ENCODE measurements at regions not wholly inside any gene's neighbourhood (a gene's known extent, or its start where the extent isn't known, plus 50 kb on each side); places are given as distances from the start of the nearest gene placed in this dataset.
A peak's percentile ranks its signal among the peaks of the same experiment; 100 is the strongest.

- peak overlapping the region in 1 of 2 donors; percentile 62 for H3K27ac Mint-ChIP-seq
- under 1% methylated on average over 77 of the region's 82 CpGs for WGBS (ENCODE audit: insufficient coverage)
- DNase-seq (peak; percentile 54 to 83 (median 72)), ATAC-seq (replicated peaks in 1 of 4) (peak; percentile 81 to 90 (median 83))
- ChIA-PET CTCF (interaction anchor here in 1 of 2 donors (1.2 kb wide), 1 partner anchor 53 kb away, joined by 3 read pairs; no protein-coding TSS in a partner anchor), POLR2A (no interaction called here)
- no peaks in the 10 kb centered on the region for H3K9me3 Mint-ChIP-seq
- Histone ChIP-seq H3K36me3 (ENCODE audit: control insufficient read depth in 2 of 2, extremely low read depth in 1 of 2, insufficient read depth in 1 of 2, low read length in 1 of 2) (no peaks in the 10 kb centered on the region), H3K27ac (ENCODE audit: low read length) (no peak overlapping the region), H3K4me3 (ENCODE audit: control insufficient read depth in 1 of 2, extremely low read depth in 1 of 2, low read length in 1 of 2) (peak overlapping the region; percentile 88 to 96), H3K9me3 (no peaks in the 10 kb centered on the region), H3K27me3 (replicated peaks in 1 of 2; ENCODE audit: control insufficient read depth in 2 of 2, extremely low read depth in 1 of 2, insufficient read depth in 2 of 2, low read length in 1 of 2) (peaks cover 0 to 10% of the 10 kb centered on the region in 2 experiments), H3K4me1 (ENCODE audit: control insufficient read depth in 1 of 2, extremely low read depth in 1 of 2, insufficient read depth in 2 of 2, low read length in 2 of 2) (peaks cover 10 to 28% of the 10 kb centered on the region in 2 experiments)
- H3K36me3 Mint-ChIP-seq, result no peaks in the 10 kb centered on the region
- H3K4me1 Mint-ChIP-seq, result peaks cover 27 to 33% (median 28%) of the 10 kb centered on the region in 3 donors
- peaks cover 0 to 22% of the 10 kb centered on the region in 2 donors for H3K27me3 Mint-ChIP-seq
- H3K4me3 Mint-ChIP-seq, result peak overlapping the region; percentile 86 to 91 (median 91)
Observed at GRCh38 chr18:34976899-34977837, 64.0 kb upstream of the MAPRE2 start.

DNA sequence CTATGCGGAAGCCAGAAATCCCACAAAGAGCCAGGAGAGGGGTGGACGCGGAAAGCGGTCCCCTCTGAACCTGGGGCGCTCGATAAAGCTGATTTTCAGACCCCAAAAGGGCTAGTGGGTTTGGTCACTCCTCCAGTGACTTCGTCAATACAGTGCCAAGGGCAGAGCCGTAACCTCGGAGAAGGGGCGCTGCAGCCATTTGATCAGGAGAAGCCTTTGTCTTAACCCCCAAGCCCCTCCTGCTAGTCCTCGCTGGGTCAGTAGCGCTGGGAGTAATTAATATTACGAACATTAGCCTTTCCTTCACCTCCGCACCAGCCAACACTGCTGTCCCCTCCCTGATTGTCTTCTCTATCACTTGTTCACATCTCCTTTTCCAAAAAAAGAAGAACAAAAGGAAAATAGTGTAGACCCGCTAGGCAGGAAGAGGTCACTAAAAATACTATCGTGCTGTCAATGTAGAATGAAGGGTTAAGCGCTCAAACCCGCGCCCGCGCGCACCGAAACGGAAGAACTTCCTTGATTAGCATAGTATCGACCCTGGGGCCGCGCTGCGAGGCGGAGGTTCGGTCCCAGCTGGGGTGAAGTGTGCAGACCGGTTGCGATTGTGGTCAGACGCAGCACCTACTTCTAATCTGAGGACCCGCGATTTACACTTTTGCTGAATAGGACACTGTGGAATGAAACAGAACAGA is 63.2 kb upstream of the MAPRE2 start:
- H3K27ac ChIP-seq (ENCODE audit: low read length), result peak overlapping the region; percentile 10
- POLR2A ChIA-PET, result interaction anchor here in 1 of 2 donors (0.6 kb wide), 1 partner anchor 116 kb away, joined by 3 read pairs; no protein-coding TSS in a partner anchor
- H3K9me3 Mint-ChIP-seq, result no peaks in the 10 kb centered on the region
- H3K27me3 ChIP-seq (replicated peaks in 1 of 2; ENCODE audit: control insufficient read depth in 2 of 2, extremely low read depth in 1 of 2, insufficient read depth in 2 of 2, low read length in 1 of 2), result peaks cover 0 to 10% of the 10 kb centered on the region in 2 experiments
- peaks cover 0 to 22% of the 10 kb centered on the region in 2 donors for H3K27me3 Mint-ChIP-seq
- CTCF ChIA-PET, result interaction anchor here in 1 of 2 donors (0.9 to 1.4 kb wide), 3 partner anchors 52 to 261 kb away, joined by 3 to 4 read pairs (median 3); no protein-coding TSS in a partner anchor
- H3K4me3 ChIP-seq (ENCODE audit: control insufficient read depth in 1 of 2, extremely low read depth in 1 of 2, low read length in 1 of 2), result peak overlapping the region; percentile 88 to 96
- peak overlapping the region; percentile 69 to 70 for H3K27ac Mint-ChIP-seq
- no peaks in the 10 kb centered on the region for H3K36me3 Mint-ChIP-seq
- under 1% methylated on average over 29 of the region's 35 CpGs for WGBS (ENCODE audit: insufficient coverage)
- no peaks in the 10 kb centered on the region for H3K36me3 ChIP-seq (ENCODE audit: control insufficient read depth in 2 of 2, extremely low read depth in 1 of 2, insufficient read depth in 1 of 2, low read length in 1 of 2)
- peak in 3 of 4 experiments; percentile 13 to 17 (median 14) for ATAC-seq (replicated peaks in 1 of 4)
- peaks cover 10 to 28% of the 10 kb centered on the region in 2 experiments for H3K4me1 ChIP-seq (ENCODE audit: control insufficient read depth in 1 of 2, extremely low read depth in 1 of 2, insufficient read depth in 2 of 2, low read length in 2 of 2)
- no peaks in the 10 kb centered on the region for H3K9me3 ChIP-seq
- DNase-seq, result peak in 33 of 35 experiments; percentile 13 to 59 (median 36)
- peaks cover 27 to 33% (median 28%) of the 10 kb centered on the region in 3 donors for H3K4me1 Mint-ChIP-seq
- H3K4me3 Mint-ChIP-seq, result peak overlapping the region; percentile 86 to 91 (median 91)

DNA sequence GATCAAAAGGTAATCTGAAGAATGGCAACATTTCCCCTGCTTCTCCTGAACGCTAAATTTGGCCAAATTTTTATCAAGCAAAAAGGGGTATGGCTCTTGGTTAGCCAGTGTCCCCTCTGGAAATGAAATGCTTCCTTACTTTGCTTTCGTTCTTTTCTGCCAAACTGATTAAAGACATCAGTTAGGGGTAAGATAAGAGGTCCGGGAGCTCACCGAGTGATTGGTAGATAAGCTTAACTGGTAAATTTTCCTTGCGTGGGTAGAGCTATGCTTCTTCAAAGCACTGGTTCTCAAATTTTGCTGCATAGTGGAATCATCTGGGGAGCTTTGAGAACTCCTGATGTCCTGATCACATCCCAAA is 62.7 kb upstream of the MAPRE2 start:
- WGBS (ENCODE audit: insufficient coverage), result no CpG with 5 or more reads among the region's 5 CpGs
- peaks cover 0 to 17% of the 10 kb centered on the region in 2 donors for H3K27me3 Mint-ChIP-seq
- no peak for ATAC-seq (replicated peaks in 1 of 4)

DNA sequence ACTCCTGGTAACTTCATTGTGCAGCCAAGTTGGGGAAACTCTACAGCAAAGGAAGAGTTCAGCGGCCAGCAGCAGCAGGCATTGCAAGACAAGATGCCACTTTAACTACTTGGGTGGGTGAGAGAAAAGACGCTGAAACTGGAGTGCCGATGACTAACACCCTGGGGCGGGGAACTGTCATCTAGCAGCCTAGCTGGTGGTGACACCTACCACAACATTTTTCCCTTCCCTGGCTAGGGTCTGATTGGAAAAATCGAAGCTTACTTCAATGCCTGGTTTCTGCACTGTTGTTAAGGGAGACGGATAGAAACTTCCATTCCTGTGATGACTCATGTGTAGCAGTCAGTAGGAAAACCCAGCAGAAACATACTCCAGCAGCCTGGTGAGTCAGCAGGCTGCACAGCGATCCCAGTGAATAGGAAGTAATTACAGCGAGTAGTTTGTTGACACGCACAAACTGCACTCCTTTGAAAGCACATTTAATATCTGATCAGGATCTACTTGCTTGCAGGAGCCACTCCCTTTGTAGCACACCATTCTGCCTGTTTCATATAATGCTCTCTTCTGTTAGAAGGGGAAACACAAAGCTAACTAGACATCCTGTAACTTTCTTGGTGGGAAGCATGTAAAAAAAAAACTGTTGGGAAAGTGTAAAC is 62.1 kb upstream of the MAPRE2 start:
- Histone ChIP-seq H3K9me3 (no peaks in the 10 kb centered on the region), H3K27ac (ENCODE audit: low read length) (peak overlapping the region; percentile 10), H3K4me3 (ENCODE audit: control insufficient read depth in 1 of 2, extremely low read depth in 1 of 2, low read length in 1 of 2) (peak overlapping the region; percentile 88 to 96), H3K27me3 (replicated peaks in 1 of 2; ENCODE audit: control insufficient read depth in 2 of 2, extremely low read depth in 1 of 2, insufficient read depth in 2 of 2, low read length in 1 of 2) (peaks cover 0 to 10% of the 10 kb centered on the region in 2 experiments), H3K4me1 (ENCODE audit: control insufficient read depth in 1 of 2, extremely low read depth in 1 of 2, insufficient read depth in 2 of 2, low read length in 2 of 2) (peaks cover 10 to 28% of the 10 kb centered on the region in 2 experiments), H3K36me3 (ENCODE audit: control insufficient read depth in 2 of 2, extremely low read depth in 1 of 2, insufficient read depth in 1 of 2, low read length in 1 of 2) (no peaks in the 10 kb centered on the region)
- Mint-ChIP-seq H3K4me3 (peak overlapping the region; percentile 86 to 91 (median 91)), H3K9me3 (no peaks in the 10 kb centered on the region), H3K27me3 (peaks cover 0 to 14% of the 10 kb centered on the region in 2 donors), H3K4me1 (peaks cover 27 to 33% (median 28%) of the 10 kb centered on the region in 3 donors), H3K27ac (peak overlapping the region; percentile 69 to 70), H3K36me3 (no peaks in the 10 kb centered on the region)
- no CpG with 5 or more reads among the region's 9 CpGs for WGBS (ENCODE audit: insufficient coverage)
- ChIA-PET CTCF (interaction anchor here in 1 of 2 donors (0.9 to 1.4 kb wide), 2 partner anchors 51 to 260 kb away, joined by 3 to 4 read pairs; no protein-coding TSS in a partner anchor), POLR2A (no interaction called here)
- ATAC-seq (replicated peaks in 1 of 4), result peak; percentile 33 to 60 (median 56)
- DNase-seq, result peak in 27 of 35 experiments; percentile 5 to 63 (median 21)

More for the DNA sequence above, 62.7 kb upstream of the MAPRE2 start:
- DNase-seq, result peak in 1 of 35 experiments; percentile 25
- H3K27ac Mint-ChIP-seq, result peak overlapping the region; percentile 69 to 70
- CTCF ChIA-PET, result interaction anchor here in 1 of 2 donors (0.9 to 1.4 kb wide), 2 partner anchors 51 to 261 kb away, joined by 3 to 4 read pairs; no protein-coding TSS in a partner anchor
- Histone ChIP-seq H3K27ac (ENCODE audit: low read length) (peak overlapping the region; percentile 10), H3K36me3 (ENCODE audit: control insufficient read depth in 2 of 2, extremely low read depth in 1 of 2, insufficient read depth in 1 of 2, low read length in 1 of 2) (no peaks in the 10 kb centered on the region), H3K27me3 (replicated peaks in 1 of 2; ENCODE audit: control insufficient read depth in 2 of 2, extremely low read depth in 1 of 2, insufficient read depth in 2 of 2, low read length in 1 of 2) (peaks cover 0 to 10% of the 10 kb centered on the region in 2 experiments), H3K4me3 (ENCODE audit: control insufficient read depth in 1 of 2, extremely low read depth in 1 of 2, low read length in 1 of 2) (peak overlapping the region; percentile 88 to 96), H3K4me1 (ENCODE audit: control insufficient read depth in 1 of 2, extremely low read depth in 1 of 2, insufficient read depth in 2 of 2, low read length in 2 of 2) (peaks cover 10 to 28% of the 10 kb centered on the region in 2 experiments), H3K9me3 (no peaks in the 10 kb centered on the region)
- peaks cover 27 to 33% (median 28%) of the 10 kb centered on the region in 3 donors for H3K4me1 Mint-ChIP-seq
- POLR2A ChIA-PET, result interaction anchor here in 1 of 2 donors (0.6 kb wide), 1 partner anchor 116 kb away, joined by 3 read pairs; no protein-coding TSS in a partner anchor
- no peaks in the 10 kb centered on the region for H3K9me3 Mint-ChIP-seq
- H3K4me3 Mint-ChIP-seq, result peak overlapping the region; percentile 86 to 91 (median 91)
- H3K36me3 Mint-ChIP-seq, result no peaks in the 10 kb centered on the region

- no peak overlapping the region for H3K4me3 ChIP-seq (ENCODE audit: control insufficient read depth in 1 of 2, extremely low read depth in 1 of 2, low read length in 1 of 2)
- Mint-ChIP-seq H3K9me3 (no peaks in the 10 kb centered on the region), H3K36me3 (no peaks in the 10 kb centered on the region), H3K27ac (no peak overlapping the region), H3K4me1 (peaks cover 19 to 23% (median 22%) of the 10 kb centered on the region in 3 donors), H3K4me3 (no peak overlapping the region), H3K27me3 (peaks cover 0 to 2% of the 10 kb centered on the region in 2 donors)
- no peaks in the 10 kb centered on the region for H3K36me3 ChIP-seq (ENCODE audit: control insufficient read depth in 2 of 2, extremely low read depth in 1 of 2, insufficient read depth in 1 of 2, low read length in 1 of 2)
- no CpG with 5 or more reads among the region's 2 CpGs for WGBS (ENCODE audit: insufficient coverage)
- DNase-seq (no peak), ATAC-seq (replicated peaks in 1 of 4) (no peak)
- peaks cover 0 to 10% of the 10 kb centered on the region in 2 experiments for H3K27me3 ChIP-seq (replicated peaks in 1 of 2; ENCODE audit: control insufficient read depth in 2 of 2, extremely low read depth in 1 of 2, insufficient read depth in 2 of 2, low read length in 1 of 2)
- ChIA-PET POLR2A (interaction anchor here in 1 of 2 donors (1.0 kb wide), 1 partner anchor 49 kb away, joined by 6 read pairs; no protein-coding TSS in a partner anchor), CTCF (interaction anchor here (0.6 to 0.8 kb wide), 4 partner anchors 7 to 306 kb away, joined by 3 read pairs; no protein-coding TSS in a partner anchor)
- peaks cover 9 to 24% of the 10 kb centered on the region in 2 experiments for H3K4me1 ChIP-seq (ENCODE audit: control insufficient read depth in 1 of 2, extremely low read depth in 1 of 2, insufficient read depth in 2 of 2, low read length in 2 of 2)
- no peaks in the 10 kb centered on the region for H3K9me3 ChIP-seq
- H3K27ac ChIP-seq (ENCODE audit: low read length), result no peak overlapping the region
Observed at GRCh38 chr18:34981487-34981886, 59.7 kb upstream of the MAPRE2 start.
